ENCODE measurements at regions not wholly inside any gene's neighbourhood (a gene's known extent, or its start where the extent isn't known, plus 50 kb on each side); places are given as distances from the start of the nearest gene placed in this dataset.
"Not testable (repeated sequence)": the region's sequence is repeated elsewhere in the genome, so short reads cannot be mapped to it uniquely, and the experiment has no call there.

- H3K9me3 ChIP-seq, result no peaks in the 10 kb centered on the region
- no peaks in the 10 kb centered on the region for H3K36me3 ChIP-seq
- H3K4me3 ChIP-seq, result no peak overlapping the region
- DNase-seq, result no peak
- TF ChIP-seq POLR2A (IDR thresholded peaks at IDR 0.05), result no peak
- no peak for TF ChIP-seq CTCF (IDR thresholded peaks at IDR 0.05)
- H3K27me3 ChIP-seq, result no peaks in the 10 kb centered on the region
- no peaks in the 10 kb centered on the region for H3K4me1 ChIP-seq
- H3K27ac ChIP-seq, result no peak overlapping the region
- intact Hi-C loops (cut with DNase I; ENCODE audit: low total_unique reads), result no loop called here
Measured at GRCh38 chr2:66103581-66103980, 331.3 kb upstream of the MEIS1 start.

- no peak for TF ChIP-seq CTCF (IDR thresholded peaks at IDR 0.05)
- no peak for TF ChIP-seq POLR2A (IDR thresholded peaks at IDR 0.05)
- H3K36me3 ChIP-seq, result no peaks in the 10 kb centered on the region
- H3K27ac ChIP-seq, result no peak overlapping the region
- intact Hi-C loops (cut with DNase I; ENCODE audit: low total_unique reads), result no loop called here
- no peak for DNase-seq
- no peaks in the 10 kb centered on the region for H3K27me3 ChIP-seq
- no peaks in the 10 kb centered on the region for H3K9me3 ChIP-seq
- H3K4me1 ChIP-seq, result no peaks in the 10 kb centered on the region
- H3K4me3 ChIP-seq, result no peak overlapping the region
Measured at GRCh38 chr2:66101206-66101605, 333.7 kb upstream of the MEIS1 start.

- H3K4me1 ChIP-seq, result no peaks in the 10 kb centered on the region
- no peak for TF ChIP-seq CTCF (IDR thresholded peaks at IDR 0.05)
- TF ChIP-seq POLR2A (IDR thresholded peaks at IDR 0.05), result no peak
- intact Hi-C loops (cut with DNase I; ENCODE audit: low total_unique reads), result no loop called here
- no peak for DNase-seq
- H3K27me3 ChIP-seq, result no peaks in the 10 kb centered on the region
- H3K36me3 ChIP-seq, result no peaks in the 10 kb centered on the region
- no peak overlapping the region for H3K27ac ChIP-seq
- H3K4me3 ChIP-seq, result no peak overlapping the region
- H3K9me3 ChIP-seq, result no peaks in the 10 kb centered on the region
Measured at GRCh38 chr2:66095820-66096345, 339.0 kb upstream of the MEIS1 start.

GRCh38 chr2:66094689-66095088, 340.2 kb upstream of the MEIS1 start:
- H3K4me1 ChIP-seq; H3K36me3 ChIP-seq; H3K4me3 ChIP-seq; H3K27ac ChIP-seq; H3K27me3 ChIP-seq; DNase-seq; H3K9me3 ChIP-seq; intact Hi-C loops (cut with DNase I; ENCODE audit: low total_unique reads): not testable (repeated sequence)

- Histone ChIP-seq H3K9me3 (no peaks in the 10 kb centered on the region), H3K27me3 (no peaks in the 10 kb centered on the region), H3K27ac (no peak overlapping the region), H3K4me1 (no peaks in the 10 kb centered on the region), H3K4me3 (no peak overlapping the region), H3K36me3 (no peaks in the 10 kb centered on the region)
- no peak for TF ChIP-seq CTCF (IDR thresholded peaks at IDR 0.05)
- DNase-seq, result no peak
- intact Hi-C loops (cut with DNase I; ENCODE audit: low total_unique reads), result no loop called here
Measured at GRCh38 chr2:66093371-66093770, 341.6 kb upstream of the MEIS1 start.

- Histone ChIP-seq H3K27me3 (no peaks in the 10 kb centered on the region), H3K4me1 (no peaks in the 10 kb centered on the region), H3K27ac (no peak overlapping the region), H3K36me3 (no peaks in the 10 kb centered on the region), H3K4me3 (no peak overlapping the region), H3K9me3 (no peaks in the 10 kb centered on the region)
- intact Hi-C loops (cut with DNase I; ENCODE audit: low total_unique reads), result no loop called here
- DNase-seq, result no peak
- TF ChIP-seq CTCF (IDR thresholded peaks at IDR 0.05) (no peak), POLR2A (IDR thresholded peaks at IDR 0.05) (no peak)
Measured at GRCh38 chr2:66084948-66085590, 349.9 kb upstream of the MEIS1 start.
